ENCODE measurements at regions not wholly inside any gene's neighbourhood (a gene's known extent, or its start where the extent isn't known, plus 50 kb on each side); places are given as distances from the start of the nearest gene placed in this dataset.

DNA sequence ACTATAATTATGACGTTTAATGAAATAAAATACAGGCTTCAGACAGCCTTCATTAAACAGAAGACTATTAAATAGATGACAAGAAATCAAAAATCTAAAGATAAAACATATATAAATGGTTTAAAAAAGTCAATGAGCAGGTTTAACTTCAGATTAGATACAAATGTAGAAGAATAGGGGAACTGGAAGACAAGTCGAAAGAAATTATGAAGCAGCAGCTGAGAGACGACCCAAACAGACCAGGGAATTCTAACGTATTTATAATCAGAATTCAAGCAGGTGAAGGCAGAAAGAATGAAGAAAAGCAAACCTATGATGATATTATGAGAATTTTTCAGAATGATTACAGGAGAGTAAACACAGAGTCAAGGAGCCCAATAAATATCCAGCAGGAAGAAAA is 235.1 kb upstream of the XYLT1 start:
- TF ChIP-seq, protein P1, sequence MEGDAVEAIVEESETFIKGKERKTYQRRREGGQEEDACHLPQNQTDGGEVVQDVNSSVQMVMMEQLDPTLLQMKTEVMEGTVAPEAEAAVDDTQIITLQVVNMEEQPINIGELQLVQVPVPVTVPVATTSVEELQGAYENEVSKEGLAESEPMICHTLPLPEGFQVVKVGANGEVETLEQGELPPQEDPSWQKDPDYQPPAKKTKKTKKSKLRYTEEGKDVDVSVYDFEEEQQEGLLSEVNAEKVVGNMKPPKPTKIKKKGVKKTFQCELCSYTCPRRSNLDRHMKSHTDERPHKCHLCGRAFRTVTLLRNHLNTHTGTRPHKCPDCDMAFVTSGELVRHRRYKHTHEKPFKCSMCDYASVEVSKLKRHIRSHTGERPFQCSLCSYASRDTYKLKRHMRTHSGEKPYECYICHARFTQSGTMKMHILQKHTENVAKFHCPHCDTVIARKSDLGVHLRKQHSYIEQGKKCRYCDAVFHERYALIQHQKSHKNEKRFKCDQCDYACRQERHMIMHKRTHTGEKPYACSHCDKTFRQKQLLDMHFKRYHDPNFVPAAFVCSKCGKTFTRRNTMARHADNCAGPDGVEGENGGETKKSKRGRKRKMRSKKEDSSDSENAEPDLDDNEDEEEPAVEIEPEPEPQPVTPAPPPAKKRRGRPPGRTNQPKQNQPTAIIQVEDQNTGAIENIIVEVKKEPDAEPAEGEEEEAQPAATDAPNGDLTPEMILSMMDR (conservative IDR thresholded peaks at IDR 0.05; ENCODE audit: low read length), result no peak
- TF ChIP-seq EZH2phosphoT487 (IDR thresholded peaks at IDR 0.05; ENCODE audit: borderline replicate concordance, low read depth, low read length), result no peak
